Adrenal gland (tissue), 5 donors: ENCODE measurements at regions not wholly inside any gene's neighbourhood (a gene's known extent, or its start where the extent isn't known, plus 50 kb on each side); places are given as distances from the start of the nearest gene placed in this dataset.

ENCODE experiments used
- POLR2A ChIP-seq, 2 donors: fragments of 450-650 bp; IDR thresholded peaks; one replicate each; pipeline ENCODE4 v1.6.1; 2017; ENCODE audit warnings: antibody characterized with exemption in 2 of 2, mild to moderate bottlenecking in 2 of 2, moderate library complexity in 1 of 2
- TF ChIP-seq, protein P1 (sequence below), 6 experiments: fragments of 450-650 bp in 4 of 6; fragments of 200-600 bp in 2 of 6; sonication (generic) in 1 of 6; IDR thresholded peaks; 1 replicate in 5 of 6; 2 replicates in 1 of 6; pipeline versions ENCODE4 v1.5.1 to v1.8.0; 2016 to 2021; ENCODE audit warnings: antibody characterized with exemption in 6 of 6, mild to moderate bottlenecking in 2 of 6, moderate library complexity in 1 of 6
- donor health status: DM: no; HTN: no; CAD: no.

DNA sequence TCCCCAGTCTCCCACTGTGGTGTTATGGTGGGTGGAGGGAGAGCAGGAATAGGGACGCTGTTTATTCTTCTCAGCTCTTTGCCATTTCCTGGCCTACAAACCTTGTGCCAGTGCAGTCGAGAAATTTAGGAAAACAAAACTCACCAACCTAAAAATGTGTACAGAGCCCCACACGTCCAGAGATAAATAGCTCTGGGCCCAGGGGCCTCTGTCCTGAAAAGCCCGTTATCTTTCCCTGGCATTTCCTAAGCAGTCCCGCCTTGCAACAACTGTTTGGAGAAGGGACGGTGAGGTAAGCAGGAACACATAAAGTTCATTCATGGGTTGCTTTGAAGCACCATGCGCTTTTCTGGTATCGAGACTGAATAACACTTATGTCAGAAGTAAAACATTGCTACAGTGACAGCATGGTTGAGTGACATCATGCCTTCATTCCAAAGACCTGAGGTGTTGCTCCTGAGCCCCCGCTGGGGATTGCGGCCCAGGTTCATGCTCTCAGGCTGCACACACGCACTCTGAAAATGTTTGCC is 80.1 kb upstream of the NXT1 start:
- TF ChIP-seq, protein P1, sequence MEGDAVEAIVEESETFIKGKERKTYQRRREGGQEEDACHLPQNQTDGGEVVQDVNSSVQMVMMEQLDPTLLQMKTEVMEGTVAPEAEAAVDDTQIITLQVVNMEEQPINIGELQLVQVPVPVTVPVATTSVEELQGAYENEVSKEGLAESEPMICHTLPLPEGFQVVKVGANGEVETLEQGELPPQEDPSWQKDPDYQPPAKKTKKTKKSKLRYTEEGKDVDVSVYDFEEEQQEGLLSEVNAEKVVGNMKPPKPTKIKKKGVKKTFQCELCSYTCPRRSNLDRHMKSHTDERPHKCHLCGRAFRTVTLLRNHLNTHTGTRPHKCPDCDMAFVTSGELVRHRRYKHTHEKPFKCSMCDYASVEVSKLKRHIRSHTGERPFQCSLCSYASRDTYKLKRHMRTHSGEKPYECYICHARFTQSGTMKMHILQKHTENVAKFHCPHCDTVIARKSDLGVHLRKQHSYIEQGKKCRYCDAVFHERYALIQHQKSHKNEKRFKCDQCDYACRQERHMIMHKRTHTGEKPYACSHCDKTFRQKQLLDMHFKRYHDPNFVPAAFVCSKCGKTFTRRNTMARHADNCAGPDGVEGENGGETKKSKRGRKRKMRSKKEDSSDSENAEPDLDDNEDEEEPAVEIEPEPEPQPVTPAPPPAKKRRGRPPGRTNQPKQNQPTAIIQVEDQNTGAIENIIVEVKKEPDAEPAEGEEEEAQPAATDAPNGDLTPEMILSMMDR (IDR thresholded peaks at IDR 0.05): no peak
- no peak for TF ChIP-seq POLR2A (IDR thresholded peaks at IDR 0.05)
